CD4-positive, CD25-positive, alpha-beta regulatory T cell (primary cell): ENCODE measurements at regions not wholly inside any gene's neighbourhood (a gene's known extent, or its start where the extent isn't known, plus 50 kb on each side); places are given as distances from the start of the nearest gene placed in this dataset.
"Not testable (repeated sequence)": the region's sequence is repeated elsewhere in the genome, so short reads cannot be mapped to it uniquely, and the experiment has no call there.

Experiments used
- ATAC-seq, 2 donors: fragments of 150-1000 bp; cut with Tn5 transposase; one replicate each; pipeline ENCODE4 v1.10.0; 2021; ENCODE audit warnings: low read depth in 2 of 2, moderate number of reproducible peaks in 2 of 2, moderate library complexity in 1 of 2
- DNase-seq, 3 donors: peaks; one replicate each; pipeline versions ENCODE4 v3.0.0 to v3.0.0-alpha.2; 2012 to 2022; ENCODE audit warnings: mixed read lengths in 1 of 3
- H3K27ac ChIP-seq: one replicate; pipeline ENCODE4 v1.7.0; 2013; ENCODE audit warnings: mild to moderate bottlenecking, low read length; ENCODE audit not compliant: insufficient read depth, poor library complexity, severe bottlenecking
- H3K27me3 ChIP-seq: one replicate; pipeline ENCODE4 v1.7.0; 2013; ENCODE audit warnings: low read length; ENCODE audit not compliant: control insufficient read depth, insufficient read depth
- H3K36me3 ChIP-seq: one replicate; pipeline ENCODE4 v1.7.0; 2013; ENCODE audit warnings: mild to moderate bottlenecking, low read length, moderate library complexity; ENCODE audit not compliant: control insufficient read depth, insufficient read depth
- H3K4me1 ChIP-seq: 2 replicates; pipeline ENCODE4 v1.7.0; 2013; ENCODE audit warnings: mild to moderate bottlenecking, low read length; ENCODE audit not compliant: insufficient read depth, control insufficient read depth, poor library complexity, severe bottlenecking
- H3K4me3 ChIP-seq: one replicate; pipeline ENCODE4 v1.7.0; 2013; ENCODE audit warnings: low read depth, mild to moderate bottlenecking, low read length, moderate library complexity
- H3K9me3 ChIP-seq, 2 experiments: 1 replicate in 1 of 2; 2 replicates in 1 of 2; pipeline ENCODE4 v1.7.0; 2013; ENCODE audit warnings: low read length in 2 of 2, mild to moderate bottlenecking in 1 of 2, moderate library complexity in 1 of 2; ENCODE audit not compliant: control insufficient read depth in 2 of 2
- H3K27ac Mint-ChIP-seq, 3 donors: one replicate each; pipeline ENCODE4 v1.8.0; 2020 to 2022; ENCODE audit warnings: mild to moderate bottlenecking in 3 of 3, mixed read lengths in 3 of 3, moderate library complexity in 2 of 3
- H3K27me3 Mint-ChIP-seq: one replicate; pipeline ENCODE4 v1.8.0; 2022; ENCODE audit warnings: mild to moderate bottlenecking, mixed read lengths
- H3K36me3 Mint-ChIP-seq: one replicate; pipeline ENCODE4 v1.8.0; 2020; ENCODE audit warnings: mixed read lengths
- H3K4me1 Mint-ChIP-seq, 4 donors: one replicate each; pipeline ENCODE4 v1.8.0; 2020 to 2022; ENCODE audit warnings: mixed read lengths in 4 of 4, mild to moderate bottlenecking in 1 of 4
- H3K4me3 Mint-ChIP-seq, 4 donors: one replicate each; pipeline ENCODE4 v1.8.0; 2020 to 2022; ENCODE audit warnings: mild to moderate bottlenecking in 4 of 4, mixed read lengths in 4 of 4, moderate library complexity in 3 of 4
- H3K9me3 Mint-ChIP-seq, 7 donors: one replicate each; pipeline ENCODE4 v1.8.0; 2020 to 2022; ENCODE audit warnings: mixed read lengths in 7 of 7, mild to moderate bottlenecking in 3 of 7, moderate library complexity in 2 of 7

DNA sequence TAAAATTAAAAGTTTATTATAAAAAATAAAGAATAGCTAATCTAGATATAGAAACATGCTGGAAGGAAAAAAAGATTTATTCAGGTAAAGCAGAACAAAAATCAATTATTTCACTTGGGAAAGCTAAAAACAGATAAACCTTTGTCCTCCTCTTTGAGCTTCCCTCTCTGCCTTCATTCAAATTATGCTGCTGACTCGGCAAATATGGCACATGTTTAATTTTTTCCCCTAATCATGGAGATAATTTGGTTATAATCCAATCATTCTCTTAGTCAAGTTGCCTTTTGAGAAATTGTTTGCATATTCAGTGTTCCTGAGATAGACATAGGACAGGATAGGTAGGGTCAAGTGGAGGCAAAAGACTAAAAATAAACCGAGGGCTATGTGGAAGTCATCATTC, 556.8 kb upstream of the PTCHD4 start:
- Histone ChIP-seq H3K36me3 (no peaks in the 10 kb centered on the region), H3K9me3 (peaks cover 0 to 2% of the 10 kb centered on the region in 2 experiments), H3K27me3 (no peaks in the 10 kb centered on the region), H3K27ac (no peak overlapping the region), H3K4me1 (no peaks in the 10 kb centered on the region), H3K4me3 (no peak overlapping the region)
- DNase-seq = no peak
- Mint-ChIP-seq H3K4me3 (no peak overlapping the region), H3K27me3 (no peaks in the 10 kb centered on the region), H3K9me3 (peaks cover 0 to 12% (median 3%) of the 10 kb centered on the region in 7 donors), H3K4me1 (no peaks in the 10 kb centered on the region), H3K36me3 (no peaks in the 10 kb centered on the region), H3K27ac (no peak overlapping the region)
- no peak for ATAC-seq

DNA sequence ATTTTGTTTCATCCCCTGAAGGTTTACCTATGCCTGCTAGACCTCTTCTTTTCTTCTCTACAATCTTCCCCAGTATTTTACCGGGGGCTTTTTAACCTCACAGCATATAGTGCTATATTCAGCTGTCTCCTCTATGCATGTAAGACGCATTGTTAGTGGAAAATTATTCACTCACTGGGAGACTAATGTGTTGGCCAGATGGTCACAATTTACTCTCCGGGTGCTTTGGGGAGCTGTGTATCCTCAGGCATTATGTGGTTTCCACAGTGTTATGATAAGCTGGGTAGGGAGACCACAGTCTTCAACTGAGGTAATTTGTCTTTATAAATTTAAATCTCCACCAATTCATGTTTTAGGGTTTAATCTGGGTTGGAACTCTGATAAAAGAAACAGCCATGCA, 553.8 kb upstream of the PTCHD4 start:
- no peaks in the 10 kb centered on the region for H3K27me3 ChIP-seq
- H3K4me3 ChIP-seq = no peak overlapping the region
- no peaks in the 10 kb centered on the region for H3K4me1 Mint-ChIP-seq
- peaks cover 0 to 2% of the 10 kb centered on the region in 2 experiments for H3K9me3 ChIP-seq
- no peaks in the 10 kb centered on the region for H3K4me1 ChIP-seq
- H3K27me3 Mint-ChIP-seq = no peaks in the 10 kb centered on the region
- H3K9me3 Mint-ChIP-seq = peaks cover 0 to 12% (median 3%) of the 10 kb centered on the region in 7 donors
- no peak overlapping the region for H3K27ac ChIP-seq
- no peak overlapping the region for H3K27ac Mint-ChIP-seq
- no peak for ATAC-seq
- DNase-seq = no peak
- H3K36me3 ChIP-seq = no peaks in the 10 kb centered on the region
- no peak overlapping the region for H3K4me3 Mint-ChIP-seq
- no peaks in the 10 kb centered on the region for H3K36me3 Mint-ChIP-seq

DNA sequence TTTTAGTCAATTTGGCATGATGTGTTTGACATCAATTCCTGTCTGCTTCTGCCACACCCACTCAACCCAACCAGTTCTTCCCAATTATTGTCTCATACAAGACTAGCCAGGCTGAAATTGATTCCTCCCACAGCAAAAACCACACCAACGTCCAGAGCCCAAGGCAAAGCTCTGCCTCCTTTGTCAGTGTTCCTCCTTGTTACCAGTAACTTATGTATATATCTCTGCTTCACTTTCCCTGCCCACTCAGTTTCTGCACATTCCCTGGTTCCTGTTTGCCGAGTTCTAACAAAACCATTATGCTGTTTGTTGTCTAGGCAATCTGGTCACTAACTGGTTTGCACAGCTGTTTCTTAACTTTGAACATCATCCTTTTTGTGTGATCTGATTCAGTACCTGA, 547.9 kb upstream of the PTCHD4 start:
- H3K27ac Mint-ChIP-seq = no peak overlapping the region
- no peak overlapping the region for H3K4me3 Mint-ChIP-seq
- no peak overlapping the region for H3K27ac ChIP-seq
- H3K36me3 Mint-ChIP-seq = no peaks in the 10 kb centered on the region
- H3K4me1 Mint-ChIP-seq = no peaks in the 10 kb centered on the region
- H3K27me3 ChIP-seq = no peaks in the 10 kb centered on the region
- no peaks in the 10 kb centered on the region for H3K4me1 ChIP-seq
- H3K9me3 Mint-ChIP-seq = peaks cover 0 to 9% (median 4%) of the 10 kb centered on the region in 7 donors
- H3K9me3 ChIP-seq = no peaks in the 10 kb centered on the region
- no peak overlapping the region for H3K4me3 ChIP-seq
- DNase-seq = no peak
- no peaks in the 10 kb centered on the region for H3K27me3 Mint-ChIP-seq
- ATAC-seq = no peak
- H3K36me3 ChIP-seq = no peaks in the 10 kb centered on the region

DNA sequence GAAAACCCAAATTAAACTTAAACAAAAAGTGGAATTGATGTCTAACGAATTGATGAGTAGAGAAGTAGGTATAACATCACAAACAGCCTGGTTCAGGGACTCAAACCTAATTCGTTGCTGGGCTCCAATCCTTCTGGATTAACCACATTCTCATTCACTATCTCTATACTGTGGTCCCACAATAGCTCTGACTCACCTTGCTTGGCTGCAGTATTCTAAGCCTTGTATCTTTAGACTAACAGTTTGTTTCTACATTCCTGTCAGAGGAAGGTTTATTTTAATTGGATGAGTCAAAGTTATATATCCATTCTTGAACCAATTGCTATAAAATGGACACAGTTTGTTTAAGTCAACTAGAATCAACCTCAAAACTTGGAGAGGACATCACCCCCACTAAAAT, 530.5 kb upstream of the PTCHD4 start:
- Histone ChIP-seq H3K36me3 (no peaks in the 10 kb centered on the region), H3K27ac (no peak overlapping the region), H3K4me1 (no peaks in the 10 kb centered on the region), H3K4me3 (no peak overlapping the region), H3K9me3 (no peaks in the 10 kb centered on the region), H3K27me3 (no peaks in the 10 kb centered on the region)
- no peak for ATAC-seq
- H3K4me1 Mint-ChIP-seq = no peaks in the 10 kb centered on the region
- no peak for DNase-seq
- no peak overlapping the region for H3K27ac Mint-ChIP-seq
- no peak overlapping the region for H3K4me3 Mint-ChIP-seq
- H3K27me3 Mint-ChIP-seq = no peaks in the 10 kb centered on the region
- peaks cover 3 to 31% (median 8%) of the 10 kb centered on the region in 7 donors for H3K9me3 Mint-ChIP-seq
- no peaks in the 10 kb centered on the region for H3K36me3 Mint-ChIP-seq

DNA sequence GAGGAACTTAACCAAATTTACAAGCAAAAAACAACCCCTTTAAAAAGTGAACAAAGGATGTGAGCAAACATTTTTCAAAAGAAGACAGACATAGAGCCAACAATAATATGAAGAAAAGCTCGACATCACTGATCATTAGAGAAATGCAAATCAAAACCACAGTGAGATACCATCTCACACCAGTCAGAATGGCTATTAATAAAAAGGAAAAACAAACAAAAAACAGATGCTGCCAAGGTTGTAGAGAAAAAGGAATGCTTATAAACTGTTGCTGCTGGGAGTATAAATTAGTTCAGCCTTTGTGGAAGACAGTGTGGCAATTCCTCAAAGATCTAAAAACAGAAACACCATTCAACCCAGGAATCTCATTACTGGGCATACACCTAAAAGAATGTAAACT, 527.8 kb upstream of the PTCHD4 start:
- H3K27ac Mint-ChIP-seq, H3K9me3 ChIP-seq, H3K27me3 Mint-ChIP-seq, ATAC-seq, H3K4me3 ChIP-seq, H3K4me1 Mint-ChIP-seq, H3K4me1 ChIP-seq, H3K4me3 Mint-ChIP-seq, H3K36me3 Mint-ChIP-seq, H3K36me3 ChIP-seq, DNase-seq, H3K27ac ChIP-seq, H3K27me3 ChIP-seq: not testable (repeated sequence)
- H3K9me3 Mint-ChIP-seq = peaks cover 3 to 28% (median 8%) of the 10 kb centered on the region in 7 donors

DNA sequence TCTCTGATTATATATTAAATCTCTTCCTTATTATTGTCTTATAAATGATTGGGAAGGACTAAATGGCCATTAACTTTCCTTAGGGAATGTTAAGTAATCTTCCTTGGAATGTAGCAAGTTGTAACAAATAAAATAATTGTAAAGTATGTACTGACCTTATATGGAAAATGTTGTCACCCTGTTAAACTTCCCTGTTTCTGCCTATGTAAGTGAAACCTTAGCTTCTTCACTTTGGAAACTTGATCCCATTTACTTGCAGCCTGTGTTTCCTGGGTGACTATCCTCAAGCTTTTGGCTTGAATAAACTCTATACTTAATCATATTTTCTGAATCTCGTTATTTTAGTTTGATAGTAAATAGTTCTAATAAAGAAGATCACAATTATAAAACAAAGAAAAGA, 519.5 kb upstream of the PTCHD4 start:
- Histone ChIP-seq H3K9me3 (peaks cover 0 to 3% of the 10 kb centered on the region in 2 experiments), H3K4me3 (no peak overlapping the region), H3K36me3 (no peaks in the 10 kb centered on the region), H3K27ac (no peak overlapping the region), H3K4me1 (no peaks in the 10 kb centered on the region), H3K27me3 (no peaks in the 10 kb centered on the region)
- H3K27ac Mint-ChIP-seq = no peak overlapping the region
- ATAC-seq = no peak
- no peak overlapping the region for H3K4me3 Mint-ChIP-seq
- DNase-seq = no peak
- no peaks in the 10 kb centered on the region for H3K36me3 Mint-ChIP-seq
- H3K27me3 Mint-ChIP-seq = no peaks in the 10 kb centered on the region
- H3K4me1 Mint-ChIP-seq = no peaks in the 10 kb centered on the region
- peaks cover 0 to 20% (median 3%) of the 10 kb centered on the region in 7 donors for H3K9me3 Mint-ChIP-seq

DNA sequence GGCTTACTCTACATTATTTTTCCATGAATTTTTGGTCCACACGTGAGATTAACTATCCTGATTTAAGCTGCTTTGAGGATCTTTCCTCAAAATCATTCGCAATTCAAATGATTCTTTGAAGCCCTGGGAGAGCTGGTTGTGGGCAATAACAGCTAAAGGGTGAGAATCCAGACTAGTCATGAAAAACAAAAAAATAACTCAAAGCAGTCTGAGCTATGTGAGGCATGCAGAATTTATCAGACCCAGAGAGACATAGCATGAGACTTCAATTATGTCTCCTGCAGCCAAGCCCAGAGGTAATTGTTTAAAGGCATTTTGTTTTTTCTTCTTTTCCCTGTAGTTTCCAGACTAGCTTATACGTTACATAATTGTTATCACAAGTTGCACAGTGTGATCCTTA, 517.3 kb upstream of the PTCHD4 start:
- H3K4me3 ChIP-seq = no peak overlapping the region
- H3K27ac ChIP-seq = no peak overlapping the region
- H3K9me3 ChIP-seq = peaks cover 0 to 2% of the 10 kb centered on the region in 2 experiments
- Mint-ChIP-seq H3K27me3 (no peaks in the 10 kb centered on the region), H3K4me3 (no peak overlapping the region), H3K36me3 (no peaks in the 10 kb centered on the region), H3K4me1 (no peaks in the 10 kb centered on the region), H3K9me3 (peaks cover 1 to 24% (median 5%) of the 10 kb centered on the region in 7 donors), H3K27ac (no peak overlapping the region)
- DNase-seq (no peak), ATAC-seq (no peak)
- H3K27me3 ChIP-seq = no peaks in the 10 kb centered on the region
- H3K36me3 ChIP-seq = no peaks in the 10 kb centered on the region
- no peaks in the 10 kb centered on the region for H3K4me1 ChIP-seq

DNA sequence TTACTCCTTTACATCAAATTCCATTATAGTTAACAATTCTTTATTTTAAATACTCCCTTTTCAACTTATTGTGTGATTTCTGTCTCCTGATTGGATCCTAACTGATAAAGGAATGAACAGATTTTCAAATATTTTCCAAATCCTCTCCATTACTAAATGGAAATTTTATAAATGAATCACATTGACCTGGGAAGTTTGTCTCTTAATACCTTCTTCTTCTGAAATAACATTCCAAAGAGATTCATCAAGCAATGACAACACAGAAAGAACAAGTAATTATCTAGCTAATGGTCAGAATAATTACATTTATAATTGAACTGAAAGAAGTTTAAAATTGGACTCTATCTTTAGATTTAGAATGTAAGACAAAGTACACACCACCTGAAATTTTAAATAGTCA, 515.4 kb upstream of the PTCHD4 start:
- no peak overlapping the region for H3K27ac ChIP-seq
- H3K27me3 ChIP-seq = no peaks in the 10 kb centered on the region
- DNase-seq = no peak
- no peaks in the 10 kb centered on the region for H3K36me3 ChIP-seq
- no peak overlapping the region for H3K4me3 Mint-ChIP-seq
- H3K36me3 Mint-ChIP-seq = no peaks in the 10 kb centered on the region
- H3K4me3 ChIP-seq = no peak overlapping the region
- H3K27ac Mint-ChIP-seq = no peak overlapping the region
- H3K27me3 Mint-ChIP-seq = no peaks in the 10 kb centered on the region
- H3K9me3 ChIP-seq = peaks cover 0 to 2% of the 10 kb centered on the region in 2 experiments
- no peak for ATAC-seq
- no peaks in the 10 kb centered on the region for H3K4me1 ChIP-seq
- no peaks in the 10 kb centered on the region for H3K4me1 Mint-ChIP-seq
- peaks cover under 1 to 18% (median 5%) of the 10 kb centered on the region in 7 donors for H3K9me3 Mint-ChIP-seq
